T-helper 1 cell treated with Interleukin-12 subunit alpha and Interleukin-12 subunit beta and Interleukin-4 antibody, amounts not matched to agents 30 ng/mL and 1 ng/mL, for 36 hours (primary cell): ENCODE measurements at regions not wholly inside any gene's neighbourhood (a gene's known extent, or its start where the extent isn't known, plus 50 kb on each side); places are given as distances from the start of the nearest gene placed in this dataset.

Experiments
- intact Hi-C: fragments of 100-400 bp; cut with micrococcal nuclease; formaldehyde crosslinking; loops from one replicate; pipeline ENCODE4 v1.15.1; 2024

- intact Hi-C loops, result no loop called here
Observed at GRCh38 chr13:75135325-75135825, 346.6 kb downstream of the TBC1D4 start.

- intact Hi-C loops, result no loop called here
Observed at GRCh38 chr13:75132701-75133695, 349.0 kb downstream of the TBC1D4 start.

- intact Hi-C loops, result no loop called here
Observed at GRCh38 chr13:75129331-75129730, 352.6 kb downstream of the TBC1D4 start.

GRCh38 chr13:75124415-75124814 is 357.6 kb downstream of the TBC1D4 start:
- intact Hi-C loops, result no loop called here

- intact Hi-C loops, result no loop called here
Observed at GRCh38 chr13:75123428-75123827, 358.5 kb downstream of the TBC1D4 start.

GRCh38 chr13:75120085-75120484 is 361.9 kb downstream of the TBC1D4 start:
- intact Hi-C loops, result no loop called here

GRCh38 chr13:75115171-75115570 is 366.8 kb downstream of the TBC1D4 start:
- intact Hi-C loops, result no loop called here

GRCh38 chr13:75103976-75104375 is 378.0 kb downstream of the TBC1D4 start:
- intact Hi-C loops, result no loop called here

GRCh38 chr13:75102001-75102716 is 379.8 kb downstream of the TBC1D4 start:
- intact Hi-C loops, result no loop called here

GRCh38 chr13:75101348-75101747 is 380.6 kb downstream of the TBC1D4 start:
- intact Hi-C loops, result no loop called here

GRCh38 chr13:75092143-75092542 is 389.8 kb downstream of the TBC1D4 start:
- intact Hi-C loops, result loop anchor here (2.0 kb wide), 1 partner anchor 63 kb away; no protein-coding TSS in a partner anchor

- intact Hi-C loops, result loop anchor here (2.0 kb wide), 1 partner anchor 63 kb away; no protein-coding TSS in a partner anchor
Observed at GRCh38 chr13:75091718-75092117, 390.3 kb downstream of the TBC1D4 start.

GRCh38 chr13:75090872-75091615 is 390.9 kb downstream of the TBC1D4 start:
- intact Hi-C loops, result no loop called here

GRCh38 chr13:75088915-75089314 is 393.1 kb downstream of the TBC1D4 start:
- intact Hi-C loops, result no loop called here

- intact Hi-C loops, result no loop called here
Observed at GRCh38 chr13:75079226-75079625, 402.7 kb downstream of the TBC1D4 start.

GRCh38 chr13:75076476-75076875 is 405.5 kb downstream of the TBC1D4 start:
- intact Hi-C loops, result no loop called here

GRCh38 chr13:75073786-75074185 is 408.2 kb downstream of the TBC1D4 start:
- intact Hi-C loops, result no loop called here

GRCh38 chr13:75072891-75073290 is 409.1 kb downstream of the TBC1D4 start:
- intact Hi-C loops, result no loop called here

GRCh38 chr13:75072368-75072767 is 409.6 kb downstream of the TBC1D4 start:
- intact Hi-C loops, result no loop called here

GRCh38 chr13:75071796-75072195 is 410.2 kb downstream of the TBC1D4 start:
- intact Hi-C loops, result no loop called here

- intact Hi-C loops, result no loop called here
Observed at GRCh38 chr13:75071395-75071794, 410.6 kb downstream of the TBC1D4 start.
